HG03135 (cell line): ENCODE measurements at regions not wholly inside any gene's neighbourhood (a gene's known extent, or its start where the extent isn't known, plus 50 kb on each side); places are given as distances from the start of the nearest gene placed in this dataset.
"Not testable (repeated sequence)": the region's sequence is repeated elsewhere in the genome, so short reads cannot be mapped to it uniquely, and the experiment has no call there.

Experiments used
- ATAC-seq: cut with Tn5 transposase; IDR thresholded peaks from one replicate; pipeline ENCODE4 v1.9.1; 2021; ENCODE audit warnings: mild to moderate bottlenecking, moderate library complexity; ENCODE audit not compliant: unreplicated experiment

DNA sequence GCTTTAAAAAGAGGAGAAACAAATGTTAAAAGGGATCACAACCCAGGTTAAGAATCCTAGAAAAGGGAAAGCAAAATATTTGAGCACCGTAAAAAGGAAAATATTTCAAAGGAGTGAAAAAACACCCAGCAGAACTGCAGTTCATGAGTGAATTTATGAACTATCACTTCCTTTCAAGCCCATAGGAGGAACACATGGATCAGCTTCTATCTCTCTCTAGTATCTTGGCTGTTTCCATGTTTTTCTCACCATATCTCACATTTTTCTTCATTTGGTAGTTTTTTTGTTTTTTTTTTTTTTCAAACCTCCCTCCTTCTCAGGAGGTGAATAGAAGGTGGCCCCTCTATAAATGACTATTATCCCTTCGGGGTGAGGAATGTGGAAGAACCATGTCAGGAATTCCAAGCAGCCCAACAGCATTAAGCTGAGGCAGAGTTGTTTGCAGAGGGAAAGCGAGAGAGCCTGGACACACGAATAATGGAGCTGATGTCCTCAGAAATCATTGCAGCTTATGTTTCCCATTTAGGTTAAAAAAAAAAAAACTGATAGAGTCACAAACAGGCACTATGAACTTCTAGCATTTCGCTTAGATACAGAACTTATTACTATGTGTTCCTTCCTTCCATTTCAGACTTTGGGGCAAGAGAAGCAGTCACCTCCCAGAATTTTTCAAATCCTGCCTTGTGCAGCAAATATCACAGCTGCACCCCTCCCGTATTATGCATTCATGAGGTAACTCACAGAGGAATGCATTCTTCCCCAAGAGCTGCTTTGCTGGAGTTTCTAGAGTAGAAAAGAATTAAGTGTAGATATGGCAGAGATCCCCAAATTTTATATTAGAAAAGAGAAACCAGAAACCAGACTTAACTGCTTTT, 315.6 kb downstream of the IRS1 start:
- no peak for ATAC-seq

GRCh38 chr2:226483143-226483542, 316.5 kb downstream of the IRS1 start:
- ATAC-seq = no peak

- no peak for ATAC-seq
Observed at GRCh38 chr2:226478109-226478809, 321.4 kb downstream of the IRS1 start.

DNA sequence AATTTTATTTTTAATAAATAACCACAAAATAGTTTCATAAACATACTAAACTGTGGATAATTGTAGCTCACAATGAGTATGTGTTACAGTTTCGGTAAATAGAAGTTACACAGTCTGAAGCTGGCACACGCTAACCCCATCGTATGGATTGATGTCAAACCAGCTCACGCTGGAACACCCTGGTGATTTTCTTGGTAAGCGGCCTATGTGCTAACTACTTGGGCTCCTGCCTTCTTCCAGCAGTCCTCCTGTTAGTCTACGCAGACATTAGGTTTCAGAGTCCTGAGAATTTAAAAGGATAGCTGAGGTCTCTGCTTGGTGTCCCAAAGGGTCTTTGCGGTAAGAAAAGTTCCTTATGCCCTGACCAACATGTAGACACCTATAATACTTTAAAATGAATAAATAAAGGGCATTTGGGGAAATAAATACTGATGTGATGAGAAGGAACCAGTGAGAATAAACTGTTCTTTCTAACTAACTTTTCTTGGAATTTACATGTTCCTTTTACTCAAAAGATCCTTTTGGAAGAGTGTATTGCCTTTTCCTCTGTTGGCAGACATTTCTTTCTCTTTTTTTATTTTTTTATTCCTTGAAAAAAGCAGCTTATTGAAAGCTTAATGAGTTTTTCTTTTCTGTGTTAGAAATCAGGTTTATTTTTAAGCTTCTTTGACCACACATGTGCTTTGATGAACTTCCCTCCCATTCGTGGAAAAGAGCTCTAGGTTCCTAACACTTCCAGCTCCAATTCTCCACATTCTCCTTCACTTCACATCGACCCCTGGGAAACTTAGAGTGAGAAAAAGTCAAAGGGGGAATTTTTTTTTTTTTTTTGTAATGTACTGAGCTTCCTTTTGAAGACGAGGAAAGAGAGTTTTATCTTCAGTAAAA, 322.2 kb downstream of the IRS1 start:
- no peak for ATAC-seq

- no peak for ATAC-seq
Observed at GRCh38 chr2:226475650-226476049, 324.0 kb downstream of the IRS1 start.

GRCh38 chr2:226474131-226474530, 325.5 kb downstream of the IRS1 start:
- no peak for ATAC-seq

DNA sequence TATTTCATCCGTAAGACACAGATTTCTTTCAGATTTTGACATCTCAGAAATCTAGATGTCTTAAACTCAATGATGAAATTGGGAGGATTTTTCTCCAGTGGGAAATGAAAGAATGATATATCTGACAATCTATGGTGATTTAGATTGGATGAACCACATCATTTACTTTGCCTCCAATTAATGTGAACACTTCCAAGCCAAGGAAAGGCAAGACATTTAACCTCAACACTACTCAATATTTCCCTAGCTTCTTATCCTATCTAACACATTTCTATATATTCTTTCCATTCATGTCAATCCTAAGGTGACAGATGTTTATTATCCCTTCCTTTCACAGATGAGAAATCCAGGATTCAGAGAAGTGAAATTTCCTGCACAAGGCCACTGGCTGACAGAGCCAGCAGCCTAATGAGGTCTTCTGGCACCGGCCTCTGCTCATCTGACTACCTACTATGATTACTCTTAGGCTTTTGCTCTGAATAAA, 327.6 kb downstream of the IRS1 start:
- no peak for ATAC-seq

DNA sequence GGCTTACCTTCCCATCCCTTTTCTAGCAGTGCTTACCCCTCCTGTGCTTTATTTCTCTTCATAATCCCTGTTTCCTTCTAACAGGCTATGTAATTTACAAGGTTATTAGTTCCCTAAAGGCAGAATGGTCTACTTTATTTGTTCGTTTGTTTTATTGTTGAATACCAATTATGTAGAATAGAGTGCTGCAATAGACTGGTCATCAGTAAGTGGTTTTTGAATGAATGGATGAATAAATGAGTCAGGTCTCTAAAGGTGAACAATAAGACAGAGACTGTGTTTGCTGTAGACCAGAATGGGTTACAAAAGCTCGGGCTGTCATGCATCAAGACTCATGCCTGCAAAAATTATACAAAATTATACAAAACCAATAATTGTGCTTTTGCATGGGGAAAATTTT, 332.0 kb downstream of the IRS1 start:
- ATAC-seq = no peak

DNA sequence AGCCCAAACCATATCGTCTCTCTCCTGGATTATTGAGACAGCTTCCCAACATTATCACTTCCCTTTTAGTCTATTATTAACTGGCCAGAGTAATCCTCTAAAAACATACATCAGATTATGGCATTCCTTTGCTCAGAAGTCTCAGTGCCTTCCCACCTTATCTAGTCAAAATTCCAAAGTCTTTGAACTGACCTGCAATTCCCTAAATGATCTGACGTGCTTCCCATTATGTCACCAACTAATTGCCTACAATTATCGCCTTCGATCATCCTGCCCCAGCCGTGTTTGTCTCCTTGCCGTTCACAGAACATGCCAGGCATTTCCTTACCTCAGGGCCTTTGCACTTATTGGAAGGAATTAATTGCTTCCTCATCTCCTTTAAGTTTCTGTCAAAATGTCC, 332.4 kb downstream of the IRS1 start:
- ATAC-seq = no peak

DNA sequence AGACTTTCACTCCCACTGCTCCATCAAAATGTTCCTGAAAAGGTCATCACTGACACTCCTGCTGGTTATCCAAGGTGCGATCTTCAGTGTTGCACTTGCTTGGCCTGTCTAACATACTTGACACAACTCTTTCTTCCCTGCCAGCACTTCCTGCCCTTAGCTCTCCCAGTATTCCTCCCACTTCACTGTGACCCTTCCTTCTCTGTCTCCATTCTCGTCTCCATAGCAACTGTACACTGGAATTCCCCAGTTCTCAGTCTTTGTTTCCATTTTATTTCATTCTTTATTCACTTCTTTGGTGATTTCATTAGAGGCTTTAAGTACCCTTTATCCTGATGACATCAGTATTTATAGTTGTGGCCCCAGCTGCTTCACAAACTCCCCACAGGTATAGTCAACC, 333.0 kb downstream of the IRS1 start:
- no peak for ATAC-seq

DNA sequence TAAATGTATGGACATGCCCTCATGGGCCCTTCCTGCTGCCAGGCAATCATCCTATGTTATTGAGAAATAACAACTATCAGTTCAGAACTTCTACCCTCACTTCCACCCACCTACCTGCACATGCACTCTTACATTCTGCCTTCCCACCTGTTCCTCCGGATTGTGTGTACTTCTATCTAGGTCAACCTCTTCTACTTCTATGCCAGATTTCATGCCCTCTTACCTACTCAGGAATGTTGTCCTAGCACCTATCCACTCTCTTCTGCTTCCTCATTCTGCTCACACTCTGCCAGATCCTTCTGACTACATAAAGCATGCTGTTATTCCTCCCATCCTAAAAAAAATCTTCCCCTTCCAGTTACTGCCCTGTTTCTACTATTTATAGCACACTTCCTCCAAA, 333.5 kb downstream of the IRS1 start:
- ATAC-seq = no peak

- ATAC-seq = no peak
Observed at GRCh38 chr2:226464380-226464779, 335.2 kb downstream of the IRS1 start.

DNA sequence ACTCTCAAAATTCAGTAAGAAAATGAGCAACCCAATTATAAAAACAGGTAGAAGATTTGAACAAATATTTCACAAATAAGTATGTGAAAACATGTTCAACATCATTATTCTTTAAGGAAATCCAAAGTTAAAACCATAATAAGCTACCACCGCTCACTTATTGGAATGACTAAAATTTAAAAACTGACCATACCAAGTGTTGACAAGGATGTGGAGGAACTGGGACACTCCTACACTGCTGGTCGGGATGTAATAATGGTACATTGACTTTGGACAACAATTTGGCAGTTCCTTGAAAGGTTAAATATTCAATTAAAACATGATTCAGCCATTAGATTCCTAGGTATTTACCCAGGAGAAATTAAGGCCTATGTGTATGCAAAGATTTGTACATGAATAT, 336.5 kb downstream of the IRS1 start:
- no peak for ATAC-seq

DNA sequence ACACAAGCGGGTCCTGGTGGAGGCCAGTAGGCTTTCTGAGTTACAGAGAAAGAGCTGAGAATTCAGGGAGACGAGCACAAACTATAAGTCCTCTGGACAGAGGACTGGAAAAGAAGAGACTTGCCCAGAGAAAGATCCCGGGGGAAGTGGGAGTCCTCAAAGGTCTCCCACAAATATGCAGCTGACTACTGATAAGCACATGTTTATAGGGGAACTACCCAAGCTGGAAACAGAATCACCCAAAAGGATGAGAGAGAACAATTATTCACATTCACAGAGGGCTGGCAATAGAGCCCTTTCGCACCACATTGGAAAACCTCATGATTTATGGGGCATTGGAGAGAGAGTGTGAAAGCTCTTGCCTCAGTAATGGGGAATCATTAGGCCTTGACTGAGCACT, 337.6 kb downstream of the IRS1 start:
- ATAC-seq = no peak

DNA sequence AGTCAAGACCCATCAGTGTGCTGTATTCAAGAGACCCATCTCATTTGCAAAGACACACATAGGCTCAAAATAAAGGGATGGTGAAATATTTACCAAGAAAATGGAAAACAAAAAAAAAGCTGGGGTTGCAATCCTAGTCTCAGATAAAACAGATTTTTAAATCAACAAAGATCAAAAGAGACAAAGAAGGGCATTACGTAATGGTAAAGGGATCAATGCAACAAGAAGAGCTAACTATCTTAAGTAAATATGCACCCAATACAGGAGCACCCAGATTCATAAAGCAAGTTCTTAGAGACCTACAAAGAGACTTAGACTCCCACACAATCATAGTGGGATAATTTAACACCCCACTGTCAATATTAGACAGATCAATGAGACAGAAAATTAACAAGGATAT, 343.5 kb downstream of the IRS1 start:
- ATAC-seq = not testable (repeated sequence)

- no peak for ATAC-seq
Observed at GRCh38 chr2:226452768-226453167, 346.9 kb downstream of the IRS1 start.

- no peak for ATAC-seq
Observed at GRCh38 chr2:226451486-226451885, 348.1 kb downstream of the IRS1 start.

GRCh38 chr2:226450141-226450540, 349.5 kb downstream of the IRS1 start:
- no peak for ATAC-seq

GRCh38 chr2:226447338-226448300, 352.0 kb downstream of the IRS1 start:
- no peak for ATAC-seq

- ATAC-seq = no peak
Observed at GRCh38 chr2:226446406-226447001, 353.1 kb downstream of the IRS1 start.
